ENCODE measurements at regions not wholly inside any gene's neighbourhood (a gene's known extent, or its start where the extent isn't known, plus 50 kb on each side); places are given as distances from the start of the nearest gene placed in this dataset.

DNA sequence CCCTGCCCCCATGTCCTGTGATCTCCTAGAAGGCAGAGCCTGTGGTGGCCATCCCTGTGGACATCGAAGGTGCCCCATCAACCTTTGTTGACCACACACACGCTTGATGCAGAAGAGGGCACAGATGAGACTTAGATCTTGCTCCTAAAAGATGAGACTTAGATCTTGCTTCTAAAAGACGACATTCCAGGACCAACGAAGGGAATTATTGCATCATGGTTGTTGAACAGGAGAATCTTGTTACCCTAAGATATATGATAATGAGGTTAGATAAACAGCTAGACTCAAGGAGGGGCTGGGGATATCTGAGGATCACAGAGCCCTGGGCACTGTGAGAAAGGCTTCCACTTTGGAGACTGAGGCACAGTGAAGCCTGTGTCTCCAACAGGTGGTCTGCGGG lies 91.1 kb upstream of the WSCD2 start:
- DNase-seq (ENCODE audit: low read depth in 2 of 2), result no peak

GRCh38 chr12:108039794-108040193 lies 89.3 kb upstream of the WSCD2 start:
- DNase-seq (ENCODE audit: low read depth in 2 of 2), result no peak

DNA sequence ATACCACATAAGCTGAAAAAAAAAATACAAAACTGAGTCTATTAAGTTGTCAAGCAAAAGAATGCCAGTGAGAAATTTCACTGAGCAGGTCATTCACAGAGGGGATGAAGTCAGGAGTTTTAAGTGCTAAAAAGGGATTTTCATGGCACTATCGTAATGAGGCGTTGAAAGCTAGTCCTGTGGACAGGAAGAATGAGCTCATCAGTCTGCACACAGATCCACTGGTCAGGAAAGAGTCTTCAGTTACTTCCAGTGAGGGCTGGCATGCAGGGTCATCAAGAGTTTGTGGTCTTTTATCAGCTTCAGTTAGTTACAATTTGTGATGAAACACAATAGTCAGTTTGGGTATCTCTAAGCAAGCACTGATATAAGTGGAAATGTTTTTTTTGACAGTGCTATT lies 88.1 kb upstream of the WSCD2 start:
- no peak for DNase-seq (ENCODE audit: low read depth in 2 of 2)

- no peak for DNase-seq (ENCODE audit: low read depth in 2 of 2)
These were observed 85.8 kb upstream of the WSCD2 start for GRCh38 chr12:108043286-108043685.

- DNase-seq (ENCODE audit: low read depth in 2 of 2), result no peak
These were observed 85.1 kb upstream of the WSCD2 start for GRCh38 chr12:108043750-108044533.

GRCh38 chr12:108046135-108046534 lies 83.0 kb upstream of the WSCD2 start:
- DNase-seq (ENCODE audit: low read depth in 2 of 2), result no peak

DNA sequence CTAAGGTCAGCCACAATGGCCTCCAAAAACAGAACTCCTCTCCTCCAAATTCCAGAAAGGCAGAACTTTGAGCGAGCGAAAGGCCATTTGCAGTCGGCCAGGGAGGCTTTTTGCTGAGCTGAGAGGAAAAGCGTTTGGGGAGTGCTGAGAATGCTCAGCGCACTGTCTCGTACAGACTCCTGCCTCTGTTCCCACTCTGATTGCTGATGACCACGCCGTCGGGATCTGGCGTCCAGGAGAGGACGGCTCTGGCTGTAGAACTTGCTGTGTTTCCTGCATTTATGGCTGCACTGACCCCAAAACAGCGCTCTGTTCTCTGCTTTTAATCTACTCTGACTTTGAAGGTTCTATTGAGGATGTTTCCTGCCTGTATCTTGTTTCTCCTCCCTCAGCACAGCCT lies 82.4 kb upstream of the WSCD2 start:
- no peak for DNase-seq (ENCODE audit: low read depth in 2 of 2)

DNA sequence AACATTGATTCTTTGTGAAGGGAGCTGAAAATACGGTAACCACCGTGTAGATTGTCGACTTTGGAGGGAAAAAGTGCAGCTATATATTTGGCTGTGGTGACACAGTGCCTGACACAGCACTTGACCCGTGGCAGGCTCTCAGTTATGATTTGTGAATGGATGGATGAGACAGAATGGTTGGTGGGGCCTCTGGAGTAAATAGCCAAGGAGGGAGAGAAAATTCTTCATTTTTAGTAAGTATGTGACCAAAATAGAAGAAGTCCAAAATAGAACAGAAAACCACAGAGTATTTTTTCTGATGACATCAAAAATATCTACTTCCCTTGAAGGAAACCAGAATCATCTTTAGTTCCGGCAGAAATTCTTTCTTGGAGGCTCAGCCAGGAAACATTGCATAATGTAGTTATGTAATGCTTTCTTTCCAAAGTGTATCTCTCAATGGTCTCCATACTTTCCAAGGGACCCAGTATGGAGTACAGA lies 82.0 kb upstream of the WSCD2 start:
- DNase-seq (ENCODE audit: low read depth in 2 of 2), result no peak

GRCh38 chr12:108048686-108049085 lies 80.4 kb upstream of the WSCD2 start:
- no peak for DNase-seq (ENCODE audit: low read depth in 2 of 2)

DNA sequence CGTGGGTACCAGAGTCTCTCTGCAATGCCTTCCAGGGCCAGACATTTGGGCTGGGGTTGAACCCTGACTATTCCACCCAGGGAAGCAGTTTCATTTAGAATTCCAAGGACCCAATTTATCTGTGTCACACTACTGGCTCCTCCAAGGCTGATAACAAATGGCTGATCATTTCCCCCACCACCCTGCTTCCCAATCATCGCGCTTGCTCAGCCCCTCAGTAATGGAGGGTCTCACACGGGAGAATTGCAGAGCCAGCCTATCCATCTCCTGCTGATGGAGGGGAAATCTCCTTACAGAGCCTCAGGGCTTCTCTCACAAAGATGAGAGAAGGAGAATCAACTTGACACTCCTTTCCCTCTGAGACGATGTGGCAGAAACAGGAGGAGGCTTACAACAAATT lies 78.4 kb upstream of the WSCD2 start:
- no peak for DNase-seq (ENCODE audit: low read depth in 2 of 2)

GRCh38 chr12:108052260-108052659 lies 76.8 kb upstream of the WSCD2 start:
- no peak for DNase-seq (ENCODE audit: low read depth in 2 of 2)

GRCh38 chr12:108053512-108053911 lies 75.6 kb upstream of the WSCD2 start:
- DNase-seq (ENCODE audit: low read depth in 2 of 2), result no peak

DNA sequence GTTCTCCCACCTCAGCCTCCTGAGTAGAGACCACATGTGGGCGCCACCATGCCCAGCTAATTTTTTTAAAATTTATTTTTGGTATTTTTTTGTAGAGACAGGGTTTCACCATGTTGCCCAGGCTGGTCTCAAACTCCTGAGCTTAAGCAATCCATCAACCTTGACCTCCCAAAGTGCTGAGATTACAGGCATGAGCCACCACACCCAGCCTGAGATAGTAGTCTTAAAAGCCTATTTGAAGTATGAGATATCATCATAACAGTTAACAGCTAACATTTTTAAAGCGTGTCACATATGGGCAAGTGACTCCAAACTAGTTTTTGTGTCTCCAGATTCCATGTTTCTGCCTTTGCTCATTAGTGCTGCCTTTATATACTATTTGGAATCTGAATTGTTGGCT lies 74.6 kb upstream of the WSCD2 start:
- no peak for DNase-seq (ENCODE audit: low read depth in 2 of 2)

DNA sequence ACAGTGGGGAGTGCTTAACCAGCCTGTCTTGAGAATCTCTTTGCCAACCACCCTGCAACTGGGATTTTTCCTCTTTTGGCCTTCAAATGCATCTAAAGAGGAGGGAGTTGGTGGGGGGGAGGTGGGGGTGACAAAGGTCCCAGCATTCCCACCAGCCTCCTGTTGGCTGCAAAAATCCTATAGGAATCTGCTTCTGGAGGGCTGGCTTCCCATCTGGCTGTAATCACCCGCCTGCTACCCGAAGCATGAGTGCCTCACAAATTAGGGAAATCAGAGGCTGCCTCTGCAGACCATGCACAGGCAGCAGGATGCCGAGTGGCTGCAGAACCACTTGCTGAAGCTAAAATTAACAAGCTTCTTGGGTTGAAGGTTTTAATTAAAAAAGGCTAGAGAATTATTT lies 73.9 kb upstream of the WSCD2 start:
- DNase-seq (ENCODE audit: low read depth in 2 of 2), result no peak

DNA sequence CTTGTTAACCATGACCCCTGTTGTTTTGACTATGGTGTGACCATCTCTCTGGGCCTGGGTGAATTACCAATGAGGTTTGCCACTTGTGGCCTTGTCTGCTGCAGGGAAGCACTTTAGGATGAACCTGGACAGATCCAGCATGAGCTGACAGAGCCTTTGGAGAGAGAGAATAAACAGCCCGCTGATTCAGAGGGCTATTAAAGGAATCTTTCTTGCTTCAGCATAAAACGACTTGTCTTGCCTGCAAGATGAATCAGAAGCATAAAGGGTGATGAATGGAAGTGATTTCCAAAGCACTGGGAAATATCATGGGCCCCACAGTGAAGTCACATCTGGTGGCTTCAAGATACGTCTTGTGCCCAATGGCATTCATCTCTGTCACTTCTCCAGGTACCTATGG lies 69.0 kb upstream of the WSCD2 start:
- no peak for DNase-seq (ENCODE audit: low read depth in 2 of 2)

DNA sequence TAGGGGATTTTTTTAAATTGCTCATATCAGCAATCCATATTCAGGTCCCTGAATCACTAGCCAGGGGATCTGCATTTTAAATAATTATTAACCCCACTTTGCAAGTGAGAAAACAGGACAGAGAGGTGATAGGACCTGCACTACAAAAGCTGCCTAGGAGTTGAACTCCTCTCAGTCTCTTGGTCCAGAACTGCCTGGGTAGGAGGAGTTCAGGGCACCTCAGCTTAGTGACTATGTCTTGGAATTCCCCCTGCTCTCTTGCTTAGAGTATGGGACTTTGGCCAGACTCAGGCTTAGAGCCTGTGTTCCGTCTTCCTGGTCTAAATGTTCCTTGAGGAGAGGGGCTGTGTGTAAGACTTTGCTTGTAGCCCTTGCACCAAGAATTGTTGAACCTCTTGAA lies 68.2 kb upstream of the WSCD2 start:
- DNase-seq (ENCODE audit: low read depth in 2 of 2), result no peak

- DNase-seq (ENCODE audit: low read depth in 2 of 2), result no peak
These were observed 65.9 kb upstream of the WSCD2 start for GRCh38 chr12:108063192-108063591.

DNA sequence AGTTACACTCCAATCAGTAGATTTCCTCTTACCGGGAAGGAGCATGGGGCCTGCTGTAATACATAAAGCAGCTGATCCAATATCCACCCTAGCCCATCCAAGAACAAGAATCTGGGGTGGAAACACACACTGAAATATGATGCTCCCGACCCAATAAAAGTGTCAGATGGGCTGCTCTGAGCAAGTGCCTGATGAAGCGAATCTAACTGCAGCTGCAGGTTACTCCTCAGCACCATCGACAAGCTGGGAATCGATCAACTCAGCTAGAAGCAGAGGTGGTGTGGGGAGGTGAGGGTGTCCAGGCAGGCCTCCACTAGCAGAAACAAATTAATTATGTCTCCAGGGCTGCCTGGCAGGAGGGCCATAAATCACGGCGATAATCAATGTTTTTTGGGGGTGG lies 64.0 kb upstream of the WSCD2 start:
- DNase-seq (ENCODE audit: low read depth in 2 of 2), result no peak

DNA sequence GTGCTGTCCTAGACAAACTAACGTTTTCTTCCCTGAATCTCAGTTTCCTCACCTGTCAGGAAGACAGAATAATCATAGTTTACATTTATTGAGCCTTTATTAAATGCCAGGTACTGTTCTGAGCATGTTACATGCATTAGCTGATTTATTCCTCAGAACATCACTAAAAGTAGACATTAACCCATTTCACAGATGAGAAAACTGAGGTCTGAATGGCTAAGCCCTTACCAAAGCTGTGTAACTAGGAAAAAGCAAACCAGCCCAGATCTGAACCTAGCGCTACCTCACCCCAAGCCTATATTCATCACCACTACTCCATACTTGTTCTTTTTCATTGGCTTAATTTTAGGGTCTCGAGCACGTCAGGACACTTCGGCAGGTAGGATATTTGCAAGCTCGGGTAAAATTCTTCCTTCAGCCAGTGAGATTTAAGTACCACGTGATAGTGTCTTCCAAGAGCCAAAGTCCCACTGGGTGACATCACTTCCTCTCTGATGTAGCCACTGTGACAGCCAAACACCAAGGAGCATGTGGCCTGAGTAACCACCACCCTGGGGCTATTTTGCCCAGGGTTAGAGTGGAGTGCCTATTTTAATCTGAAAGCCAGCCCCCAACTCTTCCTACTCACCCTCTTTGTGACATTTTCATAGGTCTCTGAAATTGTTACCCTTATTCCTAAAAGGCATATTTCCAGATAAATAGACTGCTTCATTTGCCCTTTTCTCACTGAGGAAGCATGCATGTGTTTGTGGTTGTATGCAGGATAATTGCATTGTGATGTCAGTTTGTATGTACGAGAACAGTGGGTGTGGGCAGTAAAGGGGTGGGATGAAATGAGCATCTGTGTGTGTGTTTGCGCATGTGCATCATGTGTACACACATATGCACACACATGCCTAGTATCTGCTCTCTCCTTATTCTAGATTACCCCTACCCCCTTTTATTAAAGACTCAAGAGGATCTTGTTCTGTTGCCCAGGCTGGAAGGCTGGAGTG lies 62.2 kb upstream of the WSCD2 start:
- DNase-seq (ENCODE audit: low read depth in 2 of 2), result no peak

- DNase-seq (ENCODE audit: low read depth in 2 of 2), result no peak
These were observed 59.4 kb upstream of the WSCD2 start for GRCh38 chr12:108069651-108070165.

DNA sequence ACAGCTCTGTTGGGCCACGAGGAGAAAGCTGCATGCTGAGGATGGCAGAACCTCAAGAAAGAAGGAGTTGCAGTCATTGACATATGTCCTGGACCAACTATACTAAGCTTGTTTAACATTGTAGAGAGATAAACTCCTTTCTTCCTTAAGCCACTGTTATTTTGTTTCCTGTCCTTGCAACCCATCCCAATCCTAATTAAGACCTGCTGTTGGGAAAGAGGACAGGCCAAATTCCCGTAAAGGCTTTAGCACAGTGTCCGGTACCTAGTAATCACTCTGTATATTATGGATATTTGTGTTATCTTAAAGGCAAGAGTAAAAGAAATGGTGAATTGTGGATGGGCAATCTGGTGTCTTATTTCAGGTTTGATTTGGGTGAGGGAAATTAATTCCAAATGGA lies 53.5 kb upstream of the WSCD2 start:
- DNase-seq (ENCODE audit: low read depth in 2 of 2), result no peak

- DNase-seq (ENCODE audit: low read depth in 2 of 2), result no peak
These were observed 52.5 kb upstream of the WSCD2 start for GRCh38 chr12:108076556-108076955.

- no peak for DNase-seq (ENCODE audit: low read depth in 2 of 2)
These were observed 50.7 kb upstream of the WSCD2 start for GRCh38 chr12:108078428-108078827.

Measured in stimulated activated CD4-positive, alpha-beta T cell treated with anti-CD3 and anti-CD28 coated beads, Interleukin-1b, Interleukin-23, amount 100 ng/mL, for 4 hours (primary cell).